OCI-LY7 (cell line): ENCODE measurements at regions not wholly inside any gene's neighbourhood (a gene's known extent, or its start where the extent isn't known, plus 50 kb on each side); places are given as distances from the start of the nearest gene placed in this dataset.

ENCODE experiments used
- BruUV-seq: library from RNA; stranded (reverse); fragments of 400-500 nt; replicated peaks from 2 replicates; lab custom pipeline; 2021; lab: Mats Ljungman, UMichigan
- CTCF ChIA-PET: fragments of 300-600 bp; sonication (Branson Sonifier 250); formaldehyde crosslinking; loops from one replicate; lab custom pipeline; 2022; ENCODE audit warnings: antibody characterized with exemption; ENCODE audit not compliant: unreplicated experiment; lab: Charles Lee
- POLR2A ChIA-PET: fragments of 300-600 bp; sonication (Branson Sonifier 250); formaldehyde crosslinking; loops from one replicate; lab custom pipeline; 2022; ENCODE audit warnings: antibody characterized with exemption; lab: Charles Lee
- DNase-seq: peaks from one replicate; pipeline ENCODE4 v3.0.0-alpha.2; 2015; ENCODE audit warnings: low spot score
- H2AFZ ChIP-seq: fragments of 200-600 bp; sonication (generic), shearing (Covaris generic); 2 replicates; pipeline ENCODE4 v1.6.1; 2014; ENCODE audit warnings: mild to moderate bottlenecking, antibody characterized with exemption, low read length, moderate library complexity
- H3K27ac ChIP-seq: fragments of 200-600 bp; sonication (generic); 2 replicates; pipeline ENCODE4 v1.5.1; 2014; ENCODE audit warnings: mixed run types, low read depth, mild to moderate bottlenecking, moderate library complexity, low read length, inconsistent platforms; ENCODE audit not compliant: poor library complexity, severe bottlenecking
- H3K36me3 ChIP-seq: fragments of 200-600 bp; sonication (generic); 2 replicates; pipeline ENCODE4 v1.6.1; 2014; ENCODE audit warnings: mild to moderate bottlenecking, antibody characterized with exemption, low read length, moderate library complexity, mixed read lengths; ENCODE audit not compliant: insufficient read depth
- H3K4me1 ChIP-seq: fragments of 200-600 bp; sonication (generic); 2 replicates; pipeline ENCODE4 v1.5.1; 2014; ENCODE audit warnings: mild to moderate bottlenecking, low read length; ENCODE audit not compliant: insufficient read depth, poor library complexity, severe bottlenecking
- H3K4me2 ChIP-seq: fragments of 200-600 bp; sonication (generic); 2 replicates; pipeline ENCODE4 v1.6.1; 2014; ENCODE audit warnings: mild to moderate bottlenecking, low read length
- H3K4me3 ChIP-seq: fragments of 200-600 bp; sonication (generic); 2 replicates; pipeline ENCODE4 v1.5.1; 2014; ENCODE audit warnings: mild to moderate bottlenecking, low read depth, low read length; ENCODE audit not compliant: poor library complexity, severe bottlenecking
- H3K79me2 ChIP-seq: fragments of 200-600 bp; sonication (generic); 2 replicates; pipeline ENCODE4 v1.6.1; 2016; ENCODE audit warnings: low read depth, mild to moderate bottlenecking, low read length, moderate library complexity, mixed read lengths; ENCODE audit not compliant: insufficient read depth
- H3K9me2 ChIP-seq: fragments of 200-600 bp; sonication (generic); 2 replicates; pipeline ENCODE4 v1.6.1; 2016; ENCODE audit warnings: mild to moderate bottlenecking, low read length, mixed read lengths; ENCODE audit not compliant: insufficient read depth
- H3K9me3 ChIP-seq: fragments of 200-600 bp; sonication (generic); 2 replicates; pipeline ENCODE4 v1.6.1; 2014; ENCODE audit warnings: mild to moderate bottlenecking, mixed run types, low read length, mixed read lengths
- H4K20me1 ChIP-seq: fragments of 200-600 bp; sonication (generic); 2 replicates; pipeline ENCODE4 v1.6.1; 2014; ENCODE audit warnings: mild to moderate bottlenecking, antibody characterized with exemption, low read length, moderate library complexity, mixed read lengths; ENCODE audit not compliant: insufficient read depth
- EZH2phosphoT487 ChIP-seq: fragments of 200-600 bp; sonication (generic); IDR thresholded peaks from 2 replicates; pipeline ENCODE4 v1.6.1; 2018; ENCODE audit warnings: low read depth, borderline replicate concordance, mild to moderate bottlenecking, mixed run types, antibody characterized with exemption, low read length, moderate library complexity, mixed read lengths
- intact Hi-C: fragments of 100-400 bp; cut with micrococcal nuclease; formaldehyde crosslinking; loops from one replicate; pipeline ENCODE4 v1.10.0; 2022; ENCODE audit not compliant: unreplicated experiment
- TF ChIP-seq, protein P1 (sequence below): fragments of 200-600 bp; sonication (generic); conservative IDR thresholded peaks from 2 replicates; pipeline ENCODE4 v1.5.1; 2014; ENCODE audit warnings: mild to moderate bottlenecking, antibody characterized with exemption, low read length, moderate library complexity, mixed read lengths

DNA sequence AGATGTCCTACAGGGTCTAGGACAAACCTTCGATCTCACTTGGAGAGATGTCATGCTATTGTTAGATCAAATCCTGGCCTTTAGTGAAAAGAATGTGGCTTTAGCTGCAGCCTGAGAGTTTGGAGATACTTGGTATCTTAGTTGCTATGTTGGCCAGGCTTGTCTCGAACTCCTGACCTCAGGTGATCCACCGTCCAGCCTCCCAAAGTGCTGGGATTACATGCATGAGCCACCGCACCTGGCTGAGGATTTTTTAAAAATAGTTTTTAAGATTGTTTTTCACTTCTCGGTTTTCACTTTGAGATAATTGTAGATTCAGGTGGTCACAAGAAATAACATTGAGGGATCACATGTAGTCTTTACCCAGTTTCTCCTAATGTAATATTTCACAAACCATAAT is 738.3 kb upstream of the POM121L12 start:
- Histone ChIP-seq H4K20me1 (no peaks in the 10 kb centered on the region), H3K36me3 (no peaks in the 10 kb centered on the region), H3K9me3 (0 out of 2 replicates have a peak, but pooled peaks cover 4% of the 10 kb centered on the region), H3K9me2 (no peaks in the 10 kb centered on the region), H3K4me3 (no peak overlapping the region), H3K4me1 (no peaks in the 10 kb centered on the region), H3K4me2 (no peak overlapping the region), H2AFZ (no peak overlapping the region), H3K79me2 (no peaks in the 10 kb centered on the region), H3K27ac (no peak overlapping the region)
- ChIA-PET CTCF (no interaction called here), POLR2A (no interaction called here)
- TF ChIP-seq, protein P1, sequence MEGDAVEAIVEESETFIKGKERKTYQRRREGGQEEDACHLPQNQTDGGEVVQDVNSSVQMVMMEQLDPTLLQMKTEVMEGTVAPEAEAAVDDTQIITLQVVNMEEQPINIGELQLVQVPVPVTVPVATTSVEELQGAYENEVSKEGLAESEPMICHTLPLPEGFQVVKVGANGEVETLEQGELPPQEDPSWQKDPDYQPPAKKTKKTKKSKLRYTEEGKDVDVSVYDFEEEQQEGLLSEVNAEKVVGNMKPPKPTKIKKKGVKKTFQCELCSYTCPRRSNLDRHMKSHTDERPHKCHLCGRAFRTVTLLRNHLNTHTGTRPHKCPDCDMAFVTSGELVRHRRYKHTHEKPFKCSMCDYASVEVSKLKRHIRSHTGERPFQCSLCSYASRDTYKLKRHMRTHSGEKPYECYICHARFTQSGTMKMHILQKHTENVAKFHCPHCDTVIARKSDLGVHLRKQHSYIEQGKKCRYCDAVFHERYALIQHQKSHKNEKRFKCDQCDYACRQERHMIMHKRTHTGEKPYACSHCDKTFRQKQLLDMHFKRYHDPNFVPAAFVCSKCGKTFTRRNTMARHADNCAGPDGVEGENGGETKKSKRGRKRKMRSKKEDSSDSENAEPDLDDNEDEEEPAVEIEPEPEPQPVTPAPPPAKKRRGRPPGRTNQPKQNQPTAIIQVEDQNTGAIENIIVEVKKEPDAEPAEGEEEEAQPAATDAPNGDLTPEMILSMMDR, result no peak
- TF ChIP-seq EZH2phosphoT487, result no peak
- DNase-seq, result no peak
- BruUV-seq, result no TSS peak
- intact Hi-C loops, result loop anchor here (10.0 kb wide), 1 partner anchor 82 kb away; no protein-coding TSS in a partner anchor

DNA sequence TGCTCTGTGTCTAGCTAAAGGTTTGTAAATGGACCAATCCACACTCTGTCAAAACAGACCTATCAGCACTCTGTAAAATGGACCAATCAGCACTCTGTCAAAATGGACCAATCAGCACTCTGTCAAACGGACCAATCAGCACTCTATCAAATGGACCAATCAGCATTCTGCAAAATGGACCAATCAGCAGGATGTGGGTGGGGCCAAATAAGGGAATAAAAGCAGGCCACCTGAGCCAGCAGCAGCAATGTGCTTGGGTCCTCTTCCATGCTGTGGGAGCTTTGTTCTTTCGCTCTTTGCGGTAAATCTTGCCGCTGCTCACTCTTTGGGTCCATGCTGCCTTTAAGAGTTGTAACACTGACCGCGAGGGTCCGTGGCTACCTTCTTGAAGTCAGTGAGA is 740.5 kb upstream of the POM121L12 start:
- BruUV-seq, result no TSS peak

DNA sequence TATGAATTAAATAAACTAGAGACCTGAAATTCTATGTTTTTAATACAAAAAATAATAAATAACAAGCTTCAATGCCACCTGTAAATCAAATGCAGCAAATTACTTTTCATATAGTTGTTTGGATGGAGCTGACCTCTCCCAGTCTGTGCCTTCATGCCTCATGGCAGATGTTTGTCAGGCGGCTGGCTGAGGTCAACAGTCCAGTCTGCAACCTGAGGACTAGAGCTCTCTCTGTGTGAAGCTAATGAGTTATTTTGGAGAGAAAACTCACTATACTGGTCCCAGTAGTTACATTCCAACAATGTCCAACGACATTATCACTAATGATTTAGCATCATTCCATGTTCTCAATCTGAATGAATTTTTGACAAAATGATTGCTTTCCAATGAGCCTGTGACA is 746.2 kb upstream of the POM121L12 start:
- H3K4me3 ChIP-seq, result no peak overlapping the region
- CTCF ChIA-PET, result no interaction called here
- H3K9me3 ChIP-seq, result no peaks in the 10 kb centered on the region
- no peaks in the 10 kb centered on the region for H3K79me2 ChIP-seq
- no peak overlapping the region for H3K4me2 ChIP-seq
- no peaks in the 10 kb centered on the region for H3K9me2 ChIP-seq
- H3K36me3 ChIP-seq, result no peaks in the 10 kb centered on the region
- no peak for DNase-seq
- TF ChIP-seq, protein P1, result no peak
- no peaks in the 10 kb centered on the region for H4K20me1 ChIP-seq
- POLR2A ChIA-PET, result interaction anchor here (0.6 kb wide), 2 partner anchors 204 to 773 kb away, joined by 4 to 6 read pairs; no protein-coding TSS in a partner anchor
- H3K27ac ChIP-seq, result no peak overlapping the region
- BruUV-seq, result no TSS peak
- no peaks in the 10 kb centered on the region for H3K4me1 ChIP-seq
- intact Hi-C loops, result no loop called here
- no peak overlapping the region for H2AFZ ChIP-seq

More for the DNA sequence above, 740.5 kb upstream of the POM121L12 start:
- no peak for DNase-seq
- ChIA-PET POLR2A (no interaction called here), CTCF (no interaction called here)
- Histone ChIP-seq H3K9me3 (no peaks in the 10 kb centered on the region), H3K4me3 (no peak overlapping the region), H3K27ac (no peak overlapping the region), H3K79me2 (no peaks in the 10 kb centered on the region), H4K20me1 (no peaks in the 10 kb centered on the region), H3K4me1 (no peaks in the 10 kb centered on the region), H3K9me2 (no peaks in the 10 kb centered on the region), H2AFZ (no peak overlapping the region), H3K36me3 (no peaks in the 10 kb centered on the region), H3K4me2 (no peak overlapping the region)
- no peak for TF ChIP-seq EZH2phosphoT487
- TF ChIP-seq, protein P1, result no peak
- intact Hi-C loops, result loop anchor here (10.0 kb wide), 1 partner anchor 80 kb away; no protein-coding TSS in a partner anchor
